GM19351 (cell line): ENCODE measurements at regions not wholly inside any gene's neighbourhood (a gene's known extent, or its start where the extent isn't known, plus 50 kb on each side); places are given as distances from the start of the nearest gene placed in this dataset.

Experiments used
- ATAC-seq: cut with Tn5 transposase; IDR thresholded peaks from one replicate; pipeline ENCODE4 v1.9.1; 2021; ENCODE audit warnings: mild to moderate bottlenecking, moderate library complexity; ENCODE audit not compliant: unreplicated experiment

GRCh38 chrX:73768886-73769285 is 83.6 kb downstream of the XIST start:
- no peak for ATAC-seq

- ATAC-seq = no peak
These were observed 84.4 kb downstream of the XIST start for GRCh38 chrX:73768160-73768559.

- ATAC-seq = no peak
These were observed 85.5 kb downstream of the XIST start for GRCh38 chrX:73767017-73767416.

- no peak for ATAC-seq
These were observed 86.1 kb downstream of the XIST start for GRCh38 chrX:73766431-73766795.

GRCh38 chrX:73765776-73766430 is 86.6 kb downstream of the XIST start:
- ATAC-seq = no peak

- ATAC-seq = peak; percentile 81
These were observed 94.3 kb downstream of the XIST start for GRCh38 chrX:73758250-73758649.
